ENCODE measurements at regions not wholly inside any gene's neighbourhood (a gene's known extent, or its start where the extent isn't known, plus 50 kb on each side); places are given as distances from the start of the nearest gene placed in this dataset.

DNA sequence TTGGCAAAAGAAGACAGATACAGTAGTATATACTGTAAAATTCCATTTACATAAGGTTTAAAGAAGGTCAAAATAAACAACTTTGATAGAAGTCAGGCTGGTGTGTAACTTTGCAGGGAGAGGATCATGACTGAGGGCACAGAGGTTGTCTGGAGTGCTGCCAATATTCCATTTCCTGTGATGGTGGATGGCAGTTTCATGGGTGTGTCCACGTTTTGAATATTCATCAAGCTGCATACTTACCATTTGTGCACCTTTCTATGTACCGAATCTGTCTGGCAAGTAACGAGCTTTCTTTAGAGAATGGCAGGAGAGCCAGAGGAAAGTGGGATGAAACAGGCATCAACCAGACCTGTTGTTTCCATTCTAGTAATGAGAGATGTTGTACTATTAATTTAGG lies 420.5 kb upstream of the HTR2A start:
- DNase-seq: no peak
- in situ Hi-C loops (cut with HindIII; ENCODE audit: low pct_ligation_motif_present, low sequenced_read_pairs): no loop called here
- TF ChIP-seq, protein P1, sequence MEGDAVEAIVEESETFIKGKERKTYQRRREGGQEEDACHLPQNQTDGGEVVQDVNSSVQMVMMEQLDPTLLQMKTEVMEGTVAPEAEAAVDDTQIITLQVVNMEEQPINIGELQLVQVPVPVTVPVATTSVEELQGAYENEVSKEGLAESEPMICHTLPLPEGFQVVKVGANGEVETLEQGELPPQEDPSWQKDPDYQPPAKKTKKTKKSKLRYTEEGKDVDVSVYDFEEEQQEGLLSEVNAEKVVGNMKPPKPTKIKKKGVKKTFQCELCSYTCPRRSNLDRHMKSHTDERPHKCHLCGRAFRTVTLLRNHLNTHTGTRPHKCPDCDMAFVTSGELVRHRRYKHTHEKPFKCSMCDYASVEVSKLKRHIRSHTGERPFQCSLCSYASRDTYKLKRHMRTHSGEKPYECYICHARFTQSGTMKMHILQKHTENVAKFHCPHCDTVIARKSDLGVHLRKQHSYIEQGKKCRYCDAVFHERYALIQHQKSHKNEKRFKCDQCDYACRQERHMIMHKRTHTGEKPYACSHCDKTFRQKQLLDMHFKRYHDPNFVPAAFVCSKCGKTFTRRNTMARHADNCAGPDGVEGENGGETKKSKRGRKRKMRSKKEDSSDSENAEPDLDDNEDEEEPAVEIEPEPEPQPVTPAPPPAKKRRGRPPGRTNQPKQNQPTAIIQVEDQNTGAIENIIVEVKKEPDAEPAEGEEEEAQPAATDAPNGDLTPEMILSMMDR (IDR thresholded peaks at IDR 0.05; ENCODE audit: low read depth, low read length, missing control alignments): no peak
- Histone ChIP-seq H3K36me3 (replicated peaks) (no peaks in the 10 kb centered on the region), H3K27ac (no peak overlapping the region), H3K27me3 (replicated peaks) (no peaks in the 10 kb centered on the region), H3K4me3 (ENCODE audit: low read depth, low read length) (no peak overlapping the region)

DNA sequence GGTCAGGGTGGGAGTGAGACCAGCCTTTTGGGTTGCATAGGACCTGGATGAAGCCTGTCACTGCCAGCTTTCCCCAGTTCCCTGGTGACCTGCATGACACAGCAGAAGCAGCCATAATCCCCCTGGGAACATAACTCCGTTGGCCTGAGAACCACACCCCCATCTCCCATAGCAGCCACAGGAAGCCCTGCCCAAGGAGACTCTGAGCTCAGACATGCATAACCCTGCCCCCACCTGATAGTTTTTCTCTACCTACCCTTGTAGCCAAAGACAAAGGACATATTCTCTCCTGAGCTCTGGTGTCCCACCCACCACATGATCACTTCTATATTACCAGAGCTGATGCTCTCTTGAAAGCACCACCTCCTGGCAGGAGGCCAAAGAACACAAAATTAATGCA lies 413.5 kb upstream of the HTR2A start:
- no peak overlapping the region for H3K27ac ChIP-seq
- H3K4me3 ChIP-seq (ENCODE audit: low read depth, low read length): no peak overlapping the region
- no peak for DNase-seq
- H3K36me3 ChIP-seq (replicated peaks): no peaks in the 10 kb centered on the region
- in situ Hi-C loops (cut with HindIII; ENCODE audit: low pct_ligation_motif_present, low sequenced_read_pairs): no loop called here
- TF ChIP-seq, protein P1 (IDR thresholded peaks at IDR 0.05; ENCODE audit: low read depth, low read length, missing control alignments): no peak
- no peaks in the 10 kb centered on the region for H3K27me3 ChIP-seq (replicated peaks)

DNA sequence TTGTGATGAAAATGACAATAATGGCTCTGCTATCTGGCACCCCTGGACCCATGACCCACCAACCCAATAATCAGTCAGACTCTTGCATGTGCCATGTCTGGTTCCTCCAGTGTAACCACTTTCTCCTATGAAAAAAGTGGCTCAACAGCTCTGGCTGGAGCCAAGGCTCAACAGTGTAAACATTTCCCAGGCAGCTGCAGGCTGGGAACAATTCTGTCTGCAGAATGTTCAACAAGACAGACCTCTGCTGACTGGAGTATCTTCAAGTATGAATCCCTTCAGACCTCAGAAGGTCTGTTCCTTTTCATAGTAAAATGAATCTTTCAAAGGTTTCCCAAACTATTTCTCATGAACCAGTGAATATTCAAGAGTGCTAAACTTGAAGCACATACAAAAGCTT lies 410.1 kb upstream of the HTR2A start:
- H3K27me3 ChIP-seq (replicated peaks): no peaks in the 10 kb centered on the region
- no peak for DNase-seq
- H3K36me3 ChIP-seq (replicated peaks): no peaks in the 10 kb centered on the region
- H3K27ac ChIP-seq: no peak overlapping the region
- TF ChIP-seq, protein P1 (IDR thresholded peaks at IDR 0.05; ENCODE audit: low read depth, low read length, missing control alignments): no peak
- H3K4me3 ChIP-seq (ENCODE audit: low read depth, low read length): no peak overlapping the region
- in situ Hi-C loops (cut with HindIII; ENCODE audit: low pct_ligation_motif_present, low sequenced_read_pairs): no loop called here

DNA sequence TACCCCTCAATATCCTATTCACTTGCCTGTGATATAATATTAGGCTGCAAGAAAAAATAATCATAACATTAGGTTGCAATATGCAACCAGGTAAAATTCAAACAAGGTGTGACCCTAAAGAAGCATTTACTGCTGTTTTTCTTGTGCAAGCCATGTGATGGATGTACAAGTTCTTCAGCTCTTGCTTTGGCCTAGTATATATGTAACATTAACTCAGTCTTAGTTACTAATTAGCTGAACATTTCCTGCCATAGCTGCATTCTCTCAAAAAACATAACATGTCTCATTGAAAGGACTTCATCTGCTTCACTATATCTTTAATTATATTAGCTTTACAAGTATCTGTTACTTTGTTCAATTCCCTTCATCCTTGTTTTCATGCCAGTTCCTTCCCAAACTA lies 406.8 kb upstream of the HTR2A start:
- in situ Hi-C loops (cut with HindIII; ENCODE audit: low pct_ligation_motif_present, low sequenced_read_pairs): no loop called here
- H3K4me3 ChIP-seq (ENCODE audit: low read depth, low read length): no peak overlapping the region
- DNase-seq: no peak
- TF ChIP-seq, protein P1 (IDR thresholded peaks at IDR 0.05; ENCODE audit: low read depth, low read length, missing control alignments): no peak
- H3K36me3 ChIP-seq (replicated peaks): no peaks in the 10 kb centered on the region
- no peaks in the 10 kb centered on the region for H3K27me3 ChIP-seq (replicated peaks)
- H3K27ac ChIP-seq: no peak overlapping the region

DNA sequence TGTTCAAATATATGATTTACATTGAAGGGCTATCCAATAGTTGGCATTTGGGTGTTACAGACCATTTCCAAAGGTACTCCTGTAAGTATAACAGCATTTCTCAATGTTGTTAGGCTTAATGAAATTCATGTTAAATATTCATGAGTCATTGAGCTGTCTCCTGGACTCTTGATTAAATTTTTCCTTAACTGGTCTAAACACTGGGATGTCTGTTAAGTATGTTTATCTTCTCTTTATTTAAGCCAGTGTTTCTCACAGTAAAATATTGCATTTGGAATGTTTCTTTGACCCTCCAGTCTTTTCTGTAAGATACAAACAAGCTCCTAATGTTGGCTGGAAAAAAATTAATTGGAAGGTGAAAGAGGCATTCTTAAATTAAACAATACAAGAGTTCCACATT lies 402.5 kb upstream of the HTR2A start:
- no peaks in the 10 kb centered on the region for H3K36me3 ChIP-seq (replicated peaks)
- H3K27me3 ChIP-seq (replicated peaks): no peaks in the 10 kb centered on the region
- in situ Hi-C loops (cut with HindIII; ENCODE audit: low pct_ligation_motif_present, low sequenced_read_pairs): no loop called here
- DNase-seq: no peak
- no peak overlapping the region for H3K4me3 ChIP-seq (ENCODE audit: low read depth, low read length)
- TF ChIP-seq, protein P1 (IDR thresholded peaks at IDR 0.05; ENCODE audit: low read depth, low read length, missing control alignments): no peak
- H3K27ac ChIP-seq: no peak overlapping the region

DNA sequence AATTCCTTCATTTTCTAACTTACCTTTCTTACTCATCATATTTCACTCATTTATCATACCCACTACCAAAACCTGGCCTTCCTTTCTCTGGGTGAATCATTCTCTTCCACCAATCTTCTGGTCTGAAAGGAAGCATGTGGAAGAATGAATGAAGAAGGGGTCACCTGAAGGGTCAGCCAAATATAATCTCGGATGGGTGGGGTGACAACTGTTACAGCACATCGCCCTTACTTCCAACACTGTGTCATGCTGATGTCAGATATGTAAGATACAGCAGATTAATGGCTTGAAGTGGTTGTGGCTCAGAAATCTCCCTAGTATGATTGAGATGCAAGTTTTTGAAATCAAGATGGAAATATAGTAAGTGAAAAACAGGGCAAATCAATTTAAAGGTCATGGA lies 401.7 kb upstream of the HTR2A start:
- TF ChIP-seq, protein P1 (IDR thresholded peaks at IDR 0.05; ENCODE audit: low read depth, low read length, missing control alignments): no peak
- peak; percentile 26 for DNase-seq
- H3K4me3 ChIP-seq (ENCODE audit: low read depth, low read length): no peak overlapping the region
- H3K27ac ChIP-seq: no peak overlapping the region
- H3K27me3 ChIP-seq (replicated peaks): no peaks in the 10 kb centered on the region
- H3K36me3 ChIP-seq (replicated peaks): no peaks in the 10 kb centered on the region
- in situ Hi-C loops (cut with HindIII; ENCODE audit: low pct_ligation_motif_present, low sequenced_read_pairs): no loop called here
